ENCODE measurements at regions not wholly inside any gene's neighbourhood (a gene's known extent, or its start where the extent isn't known, plus 50 kb on each side); places are given as distances from the start of the nearest gene placed in this dataset.

DNA sequence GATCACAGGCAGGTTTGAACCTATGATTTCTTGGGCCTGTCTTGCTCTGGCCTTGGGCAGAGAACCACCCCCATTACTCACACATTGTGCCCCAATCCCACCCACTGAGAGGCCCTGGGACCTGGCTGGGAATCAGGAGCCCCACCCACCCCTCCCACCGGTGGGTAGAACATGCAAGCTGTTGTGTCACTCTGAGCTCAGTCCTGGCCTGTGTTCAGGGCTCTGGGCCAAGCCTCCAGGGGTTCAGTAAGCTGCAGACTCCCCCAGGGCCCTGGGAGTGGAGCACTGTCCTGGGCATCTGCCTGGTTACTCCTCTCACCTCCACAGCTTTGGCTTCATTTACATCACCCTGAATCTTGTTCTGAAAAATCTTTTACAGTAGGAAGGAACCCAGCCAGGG lies 270.5 kb downstream of the RRAGC start:
- H3K4me3 ChIP-seq, result no peak overlapping the region
- H3K9me3 ChIP-seq (ENCODE audit: low read depth), result peaks cover 8% of the 10 kb centered on the region
- H3K27me3 Mint-ChIP-seq (ENCODE audit: insufficient read depth, low read depth), result peaks cover 6% of the 10 kb centered on the region
- H4K20me1 ChIP-seq (ENCODE audit: low read depth), result no peaks in the 10 kb centered on the region
- no peak overlapping the region for H3K27ac ChIP-seq
- no peaks in the 10 kb centered on the region for H3K36me3 ChIP-seq
- no peaks in the 10 kb centered on the region for H3K79me2 ChIP-seq (ENCODE audit: low read depth)
- no peak overlapping the region for H3K4me2 ChIP-seq
- H3K27me3 ChIP-seq, result no peaks in the 10 kb centered on the region
- peaks cover 11% of the 10 kb centered on the region for H3K4me1 Mint-ChIP-seq
- H3K4me1 ChIP-seq, result peaks cover 15% of the 10 kb centered on the region
- H3K9me3 Mint-ChIP-seq, result peaks cover 8% of the 10 kb centered on the region
- no peak overlapping the region for H2AFZ ChIP-seq (replicated peaks)
- no peak overlapping the region for H3K4me3 Mint-ChIP-seq
- H3F3A ChIP-seq (ENCODE audit: low read depth), result no peaks in the 10 kb centered on the region
- no peak overlapping the region for H3K27ac Mint-ChIP-seq
- H3K9ac ChIP-seq, result no peak overlapping the region
- TF ChIP-seq, protein P1, sequence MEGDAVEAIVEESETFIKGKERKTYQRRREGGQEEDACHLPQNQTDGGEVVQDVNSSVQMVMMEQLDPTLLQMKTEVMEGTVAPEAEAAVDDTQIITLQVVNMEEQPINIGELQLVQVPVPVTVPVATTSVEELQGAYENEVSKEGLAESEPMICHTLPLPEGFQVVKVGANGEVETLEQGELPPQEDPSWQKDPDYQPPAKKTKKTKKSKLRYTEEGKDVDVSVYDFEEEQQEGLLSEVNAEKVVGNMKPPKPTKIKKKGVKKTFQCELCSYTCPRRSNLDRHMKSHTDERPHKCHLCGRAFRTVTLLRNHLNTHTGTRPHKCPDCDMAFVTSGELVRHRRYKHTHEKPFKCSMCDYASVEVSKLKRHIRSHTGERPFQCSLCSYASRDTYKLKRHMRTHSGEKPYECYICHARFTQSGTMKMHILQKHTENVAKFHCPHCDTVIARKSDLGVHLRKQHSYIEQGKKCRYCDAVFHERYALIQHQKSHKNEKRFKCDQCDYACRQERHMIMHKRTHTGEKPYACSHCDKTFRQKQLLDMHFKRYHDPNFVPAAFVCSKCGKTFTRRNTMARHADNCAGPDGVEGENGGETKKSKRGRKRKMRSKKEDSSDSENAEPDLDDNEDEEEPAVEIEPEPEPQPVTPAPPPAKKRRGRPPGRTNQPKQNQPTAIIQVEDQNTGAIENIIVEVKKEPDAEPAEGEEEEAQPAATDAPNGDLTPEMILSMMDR (IDR thresholded peaks at IDR 0.05), result no peak
- TF ChIP-seq EZH2phosphoT487 (IDR thresholded peaks at IDR 0.05) (no peak), EZH2 (IDR thresholded peaks at IDR 0.05) (no peak)
- no peak for DNase-seq (ENCODE audit: low spot score)
- no peaks in the 10 kb centered on the region for H3K36me3 Mint-ChIP-seq

DNA sequence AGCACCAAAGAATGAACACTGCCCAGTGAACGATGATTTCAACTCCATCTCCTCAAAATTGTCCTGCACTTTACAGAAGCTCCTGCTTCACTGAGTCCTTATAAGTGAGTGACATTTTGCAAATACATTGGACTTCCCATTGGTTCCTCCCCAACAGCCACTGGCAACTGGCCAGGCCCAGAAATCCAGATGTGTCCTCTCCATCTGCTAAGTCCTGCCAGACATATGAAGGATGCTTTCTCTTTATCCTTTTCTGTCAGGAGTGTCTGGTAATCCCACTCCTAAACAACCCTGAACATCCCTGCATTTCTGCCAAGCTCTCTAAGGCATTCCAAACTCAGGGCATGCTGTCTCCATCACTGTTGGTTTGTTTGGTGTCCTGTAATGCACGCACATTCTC lies 271.8 kb downstream of the RRAGC start:
- Histone ChIP-seq H3K4me2 (no peak overlapping the region), H3K36me3 (no peaks in the 10 kb centered on the region), H3K4me1 (peaks cover 10% of the 10 kb centered on the region), H3K9ac (no peak overlapping the region), H3K9me3 (ENCODE audit: low read depth) (peaks cover 8% of the 10 kb centered on the region), H3K27me3 (no peaks in the 10 kb centered on the region), H2AFZ (replicated peaks) (no peak overlapping the region), H3K27ac (no peak overlapping the region), H3K4me3 (no peak overlapping the region), H3K79me2 (ENCODE audit: low read depth) (no peaks in the 10 kb centered on the region), H4K20me1 (ENCODE audit: low read depth) (no peaks in the 10 kb centered on the region), H3F3A (ENCODE audit: low read depth) (no peaks in the 10 kb centered on the region)
- DNase-seq (ENCODE audit: low spot score), result no peak
- H3K4me1 Mint-ChIP-seq, result peaks cover 12% of the 10 kb centered on the region
- peaks cover 12% of the 10 kb centered on the region for H3K27me3 Mint-ChIP-seq (ENCODE audit: insufficient read depth, low read depth)
- H3K36me3 Mint-ChIP-seq, result no peaks in the 10 kb centered on the region
- no peak overlapping the region for H3K4me3 Mint-ChIP-seq
- H3K27ac Mint-ChIP-seq, result peak overlapping the region; percentile 16
- no peak for TF ChIP-seq EZH2 (IDR thresholded peaks at IDR 0.05)
- TF ChIP-seq, protein P1 (IDR thresholded peaks at IDR 0.05), result no peak
- H3K9me3 Mint-ChIP-seq, result peaks cover 9% of the 10 kb centered on the region

DNA sequence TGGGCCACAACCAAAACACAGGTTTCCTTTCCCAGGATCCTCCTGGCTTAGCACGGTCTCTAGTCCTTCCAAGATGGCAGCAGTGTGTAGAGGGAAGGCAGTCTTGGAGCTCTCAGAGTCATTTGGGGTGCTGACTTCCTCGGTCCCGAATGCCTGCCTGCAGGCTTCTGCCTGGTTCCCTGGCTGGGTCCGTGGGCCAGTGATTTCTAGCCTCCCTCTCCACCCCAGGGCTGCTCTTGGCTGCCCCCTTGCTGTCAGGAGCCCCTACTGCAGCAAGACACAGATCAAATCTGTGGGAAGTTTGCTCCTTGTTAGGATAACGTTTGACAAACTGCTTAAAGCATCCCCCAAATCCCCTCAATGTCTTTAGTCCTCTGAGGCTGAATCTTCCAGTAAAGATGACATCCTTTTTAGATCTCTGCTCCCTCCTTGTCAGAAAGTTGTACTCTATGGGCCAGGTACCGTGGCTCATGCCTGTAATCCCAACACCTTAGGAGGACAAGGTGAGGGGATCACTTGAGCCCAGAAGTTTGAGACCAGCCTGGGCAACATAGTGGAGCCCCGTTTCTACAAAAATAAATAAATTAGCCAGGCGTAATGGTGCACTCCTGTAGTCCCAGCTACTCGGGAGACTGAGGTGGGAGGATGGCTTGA lies 272.5 kb downstream of the RRAGC start:
- no peak overlapping the region for H3K4me3 ChIP-seq
- H3K9me3 ChIP-seq (ENCODE audit: low read depth), result peaks cover 7% of the 10 kb centered on the region
- H3K4me3 Mint-ChIP-seq, result no peak overlapping the region
- TF ChIP-seq, protein P1 (IDR thresholded peaks at IDR 0.05), result peak; percentile 97
- TF ChIP-seq EZH2 (IDR thresholded peaks at IDR 0.05), result no peak
- H3K4me1 Mint-ChIP-seq, result peaks cover 12% of the 10 kb centered on the region
- H3K9me3 Mint-ChIP-seq, result peaks cover 9% of the 10 kb centered on the region
- no peaks in the 10 kb centered on the region for H3K36me3 ChIP-seq
- H2AFZ ChIP-seq (replicated peaks), result peak overlapping the region; percentile 68
- no peak overlapping the region for H3K4me2 ChIP-seq
- H3F3A ChIP-seq (ENCODE audit: low read depth), result no peaks in the 10 kb centered on the region
- no peaks in the 10 kb centered on the region for H3K36me3 Mint-ChIP-seq
- DNase-seq (ENCODE audit: low spot score), result peak; percentile 78
- H4K20me1 ChIP-seq (ENCODE audit: low read depth), result no peaks in the 10 kb centered on the region
- H3K27me3 ChIP-seq, result no peaks in the 10 kb centered on the region
- H3K27ac Mint-ChIP-seq, result peak overlapping the region; percentile 50
- peaks cover 14% of the 10 kb centered on the region for H3K27me3 Mint-ChIP-seq (ENCODE audit: insufficient read depth, low read depth)
- no peak overlapping the region for H3K9ac ChIP-seq
- H3K27ac ChIP-seq, result no peak overlapping the region
- H3K79me2 ChIP-seq (ENCODE audit: low read depth), result no peaks in the 10 kb centered on the region
- peaks cover 10% of the 10 kb centered on the region for H3K4me1 ChIP-seq
